ENCODE measurements at regions not wholly inside any gene's neighbourhood (a gene's known extent, or its start where the extent isn't known, plus 50 kb on each side); places are given as distances from the start of the nearest gene placed in this dataset.
A peak's percentile ranks its signal among the peaks of the same experiment; 100 is the strongest.

- H3K4me3 ChIP-seq (ENCODE audit: low read length): no peak overlapping the region
- intact Hi-C loops (cut with micrococcal nuclease): no loop called here
- no peaks in the 10 kb centered on the region for H3K36me3 ChIP-seq (ENCODE audit: low read depth, low read length)
- peak; percentile 65 for DNase-seq
- H3K9me3 ChIP-seq (ENCODE audit: low read length): no peaks in the 10 kb centered on the region
- no peak overlapping the region for H2AFZ ChIP-seq (ENCODE audit: low read length)
- ChIA-PET CTCF (no interaction called here), POLR2A (ENCODE audit: unreplicated experiment) (no interaction called here)
- H3K79me2 ChIP-seq (ENCODE audit: low read length): peaks cover 16% of the 10 kb centered on the region; the same call in 1 of the 2 replicates
- H3K4me1 ChIP-seq (ENCODE audit: insufficient read depth, low read length): peaks cover 56% of the 10 kb centered on the region
- TF ChIP-seq EZH2 (IDR thresholded peaks at IDR 0.05; ENCODE audit: low read length, unreplicated experiment) (no peak), EZH2phosphoT487 (IDR thresholded peaks at IDR 0.05; ENCODE audit: borderline replicate concordance, low read length) (no peak), CTCF (conservative IDR thresholded peaks at IDR 0.05; ENCODE audit: low read depth, low read length) (no peak)
- no peak overlapping the region for H3K4me2 ChIP-seq (ENCODE audit: low read length)
- peak overlapping the region; percentile 84 for H3K9ac ChIP-seq (ENCODE audit: low read length)
- ATAC-seq: peak; percentile 10; the same call in 1 of the 2 replicates
- no peaks in the 10 kb centered on the region for H3K9me2 ChIP-seq (replicated peaks; ENCODE audit: low read length)
- no peaks in the 10 kb centered on the region for H3K27me3 ChIP-seq (ENCODE audit: low read length)
- H3F3A ChIP-seq (ENCODE audit: low read length, unreplicated experiment): peaks cover 15% of the 10 kb centered on the region
- H3K27ac ChIP-seq (ENCODE audit: low read length): peak overlapping the region; percentile 99
- no TSS peak for BruUV-seq (replicated peaks)
- H4K20me1 ChIP-seq (ENCODE audit: low read length): no peaks in the 10 kb centered on the region
Measured at GRCh38 chr12:65637774-65638173, 186.5 kb upstream of the HMGA2 start.

- no peaks in the 10 kb centered on the region for H4K20me1 ChIP-seq (ENCODE audit: low read length)
Measured at GRCh38 chr12:65638324-65638723, 186.0 kb upstream of the HMGA2 start.

More at GRCh38 chr12:65638324-65638723, 186.0 kb upstream of the HMGA2 start:
- H3K36me3 ChIP-seq (ENCODE audit: low read depth, low read length): no peaks in the 10 kb centered on the region
- H3K27me3 ChIP-seq (ENCODE audit: low read length): no peaks in the 10 kb centered on the region
- no peak overlapping the region for H3K4me2 ChIP-seq (ENCODE audit: low read length)
- DNase-seq (no peak), ATAC-seq (no peak)
- no peaks in the 10 kb centered on the region for H3K9me3 ChIP-seq (ENCODE audit: low read length)
- no peaks in the 10 kb centered on the region for H3K9me2 ChIP-seq (replicated peaks; ENCODE audit: low read length)
- peaks cover 58% of the 10 kb centered on the region for H3K4me1 ChIP-seq (ENCODE audit: insufficient read depth, low read length)
- H3K4me3 ChIP-seq (ENCODE audit: low read length): no peak overlapping the region
- POLR2A ChIA-PET (ENCODE audit: unreplicated experiment): no interaction called here
- no peak overlapping the region for H2AFZ ChIP-seq (ENCODE audit: low read length)
- H3K9ac ChIP-seq (ENCODE audit: low read length): peak overlapping the region; percentile 31; the same call in 1 of the 2 replicates
- intact Hi-C loops (cut with micrococcal nuclease): no loop called here
- TF ChIP-seq CTCF (conservative IDR thresholded peaks at IDR 0.05; ENCODE audit: low read depth, low read length) (no peak), EZH2phosphoT487 (IDR thresholded peaks at IDR 0.05; ENCODE audit: borderline replicate concordance, low read length) (no peak), EZH2 (IDR thresholded peaks at IDR 0.05; ENCODE audit: low read length, unreplicated experiment) (no peak)
- H3K27ac ChIP-seq (ENCODE audit: low read length): peak overlapping the region; percentile 99
- BruUV-seq (replicated peaks): no TSS peak
- CTCF ChIA-PET: no interaction called here
- H3K79me2 ChIP-seq (ENCODE audit: low read length): peaks cover 16% of the 10 kb centered on the region; the same call in 1 of the 2 replicates
- H3F3A ChIP-seq (ENCODE audit: low read length, unreplicated experiment): peaks cover 14% of the 10 kb centered on the region
